Left ventricle myocardium superior (tissue), 1 donor: ENCODE measurements at regions not wholly inside any gene's neighbourhood (a gene's known extent, or its start where the extent isn't known, plus 50 kb on each side); places are given as distances from the start of the nearest gene placed in this dataset.

Experiments
- ATAC-seq: fragments of 200-7000 bp; cut with Tn5 transposase; one replicate; pipeline ENCODE4 v1.9.1; 2020; ENCODE audit warnings: mild to moderate bottlenecking, moderate library complexity
- DNase-seq: peaks from one replicate; pipeline ENCODE4 v3.0.0-alpha.2; 2020
- intact Hi-C: fragments of 100-400 bp; cut with micrococcal nuclease; formaldehyde crosslinking; loops from one replicate; pipeline ENCODE4 v1.11.0; 2022
- donor health status: DM: no; HTN: yes; CAD: no; lungs with severe emphysema.

- DNase-seq (no peak), ATAC-seq (no peak)
- intact Hi-C loops: no loop called here
These were observed 615.5 kb upstream of the NUDT12 start for GRCh38 chr5:104178066-104178465.

GRCh38 chr5:104177651-104178050 is 615.1 kb upstream of the NUDT12 start:
- intact Hi-C loops: no loop called here
- DNase-seq: no peak
- no peak for ATAC-seq

- intact Hi-C loops: no loop called here
- no peak for ATAC-seq
These were observed 610.4 kb upstream of the NUDT12 start for GRCh38 chr5:104172976-104173375.

GRCh38 chr5:104171958-104172690 is 609.5 kb upstream of the NUDT12 start:
- intact Hi-C loops: no loop called here
- ATAC-seq (no peak), DNase-seq (no peak)

More at GRCh38 chr5:104172976-104173375, 610.4 kb upstream of the NUDT12 start:
- no peak for DNase-seq

- intact Hi-C loops: no loop called here
- no peak for ATAC-seq
These were observed 608.3 kb upstream of the NUDT12 start for GRCh38 chr5:104170926-104171325.

GRCh38 chr5:104146652-104147051 is 584.1 kb upstream of the NUDT12 start:
- ATAC-seq: no peak

More at GRCh38 chr5:104170926-104171325, 608.3 kb upstream of the NUDT12 start:
- no peak for DNase-seq

GRCh38 chr5:104139840-104140239 is 577.3 kb upstream of the NUDT12 start:
- DNase-seq: no peak
- intact Hi-C loops: no loop called here
- ATAC-seq: no peak

More at GRCh38 chr5:104146652-104147051, 584.1 kb upstream of the NUDT12 start:
- DNase-seq: no peak
- intact Hi-C loops: no loop called here

- no peak for DNase-seq
- no peak for ATAC-seq
- intact Hi-C loops: no loop called here
These were observed 567.7 kb upstream of the NUDT12 start for GRCh38 chr5:104130320-104130719.

GRCh38 chr5:104128348-104128747 is 565.8 kb upstream of the NUDT12 start:
- intact Hi-C loops: no loop called here
- DNase-seq (no peak), ATAC-seq (no peak)

- intact Hi-C loops: no loop called here
- DNase-seq (no peak), ATAC-seq (no peak)
These were observed 564.4 kb upstream of the NUDT12 start for GRCh38 chr5:104126980-104127379.

GRCh38 chr5:104119529-104119928 is 556.9 kb upstream of the NUDT12 start:
- ATAC-seq: no peak
- intact Hi-C loops: no loop called here
- no peak for DNase-seq

GRCh38 chr5:104111632-104112031 is 549.0 kb upstream of the NUDT12 start:
- DNase-seq (no peak), ATAC-seq (no peak)
- intact Hi-C loops: no loop called here

- no peak for ATAC-seq
- intact Hi-C loops: no loop called here
- no peak for DNase-seq
These were observed 533.9 kb upstream of the NUDT12 start for GRCh38 chr5:104096451-104096850.

- intact Hi-C loops: no loop called here
- DNase-seq (no peak), ATAC-seq (no peak)
These were observed 532.9 kb upstream of the NUDT12 start for GRCh38 chr5:104095527-104095926.

- ATAC-seq (no peak), DNase-seq (no peak)
- intact Hi-C loops: no loop called here
These were observed 526.5 kb upstream of the NUDT12 start for GRCh38 chr5:104088876-104089778.

GRCh38 chr5:104084896-104085295 is 522.3 kb upstream of the NUDT12 start:
- no peak for DNase-seq
- ATAC-seq: no peak
- intact Hi-C loops: no loop called here

GRCh38 chr5:104082754-104083153 is 520.2 kb upstream of the NUDT12 start:
- DNase-seq (no peak), ATAC-seq (no peak)
- intact Hi-C loops: no loop called here

- DNase-seq: no peak
- ATAC-seq: no peak
- intact Hi-C loops: no loop called here
These were observed 518.6 kb upstream of the NUDT12 start for GRCh38 chr5:104081232-104081631.

- ATAC-seq (no peak), DNase-seq (no peak)
- intact Hi-C loops: no loop called here
These were observed 518.1 kb upstream of the NUDT12 start for GRCh38 chr5:104080646-104081175.
